Peyer's patch (tissue), 4 donors: ENCODE measurements at regions not wholly inside any gene's neighbourhood (a gene's known extent, or its start where the extent isn't known, plus 50 kb on each side); places are given as distances from the start of the nearest gene placed in this dataset.

Source experiments
- DNase-seq, 3 donors: peaks; one replicate each; pipeline ENCODE4 v3.0.0-alpha.2; 2017 to 2019
- H3K27ac ChIP-seq, 4 donors: fragments of 200-600 bp; sonication (generic); one replicate each; pipeline ENCODE4 v1.5.1; 2016 to 2019
- H3K27me3 ChIP-seq, 2 donors: fragments of 200-600 bp; sonication (generic); one replicate each; pipeline ENCODE4 v1.5.1; 2019
- H3K36me3 ChIP-seq, 3 donors: fragments of 200-600 bp; sonication (generic); one replicate each; pipeline ENCODE4 v1.5.1; 2016 to 2019
- H3K4me1 ChIP-seq, 4 donors: fragments of 200-600 bp; sonication (generic); one replicate each; pipeline ENCODE4 v1.5.1; 2016 to 2019
- H3K4me3 ChIP-seq, 4 donors: fragments of 200-600 bp; sonication (generic); 1 replicate in 3 of 4; 2 replicates in 1 of 4; pipeline ENCODE4 v1.5.1; 2016 to 2019; ENCODE audit warnings: mild to moderate bottlenecking in 1 of 4
- H3K9me3 ChIP-seq, 4 donors: fragments of 200-600 bp; sonication (generic); one replicate each; pipeline ENCODE4 v1.5.1; 2016 to 2019; ENCODE audit warnings: mild to moderate bottlenecking in 1 of 4
- CTCF ChIP-seq, 6 experiments: fragments of 450-650 bp in 4 of 6; fragments of 200-600 bp in 2 of 6; sonication (generic) in 1 of 6; IDR thresholded peaks; one replicate each; pipeline ENCODE4 v1.5.1; 2017 to 2019; ENCODE audit warnings: antibody characterized with exemption in 6 of 6, mild to moderate bottlenecking in 3 of 6, moderate library complexity in 1 of 6
- POLR2A ChIP-seq, 2 donors: fragments of 450-650 bp; IDR thresholded peaks; one replicate each; pipeline ENCODE4 v1.5.1; 2017; ENCODE audit warnings: antibody characterized with exemption in 2 of 2, mild to moderate bottlenecking in 2 of 2, moderate library complexity in 2 of 2

GRCh38 chr14:100399052-100399849 is 76.1 kb downstream of the SLC25A47 start:
- no peaks in the 10 kb centered on the region for H3K27me3 ChIP-seq
- peaks cover 0 to 36% (median 0%) of the 10 kb centered on the region in 4 donors for H3K4me1 ChIP-seq
- H3K36me3 ChIP-seq = no peaks in the 10 kb centered on the region
- DNase-seq = no peak
- H3K27ac ChIP-seq = peak overlapping the region in 2 of 4 donors; percentile 34 to 73
- H3K4me3 ChIP-seq = no peak overlapping the region
- TF ChIP-seq POLR2A (IDR thresholded peaks at IDR 0.05) = no peak
- TF ChIP-seq CTCF (IDR thresholded peaks at IDR 0.05) = no peak
- H3K9me3 ChIP-seq = no peaks in the 10 kb centered on the region

- peaks cover 0 to 40% (median 0%) of the 10 kb centered on the region in 4 donors for H3K4me1 ChIP-seq
- H3K9me3 ChIP-seq = no peaks in the 10 kb centered on the region
- no peaks in the 10 kb centered on the region for H3K36me3 ChIP-seq
- no peaks in the 10 kb centered on the region for H3K27me3 ChIP-seq
- DNase-seq = peak in 1 of 3 donors; percentile 58
- TF ChIP-seq POLR2A (IDR thresholded peaks at IDR 0.05) (no peak), CTCF (IDR thresholded peaks at IDR 0.05) (no peak)
- peak overlapping the region in 1 of 4 donors; percentile 20 for H3K27ac ChIP-seq
- H3K4me3 ChIP-seq = no peak overlapping the region
Observed at GRCh38 chr14:100400115-100400514, 77.0 kb downstream of the SLC25A47 start.

GRCh38 chr14:100401031-100401692 is 78.0 kb downstream of the SLC25A47 start:
- H3K4me1 ChIP-seq = peaks cover 0 to 50% (median 0%) of the 10 kb centered on the region in 4 donors
- H3K9me3 ChIP-seq = no peaks in the 10 kb centered on the region
- peak in 1 of 3 donors; percentile 37 for DNase-seq
- H3K4me3 ChIP-seq = no peak overlapping the region
- TF ChIP-seq POLR2A (IDR thresholded peaks at IDR 0.05) = no peak
- H3K27ac ChIP-seq = no peak overlapping the region
- no peaks in the 10 kb centered on the region for H3K27me3 ChIP-seq
- no peaks in the 10 kb centered on the region for H3K36me3 ChIP-seq

GRCh38 chr14:100401792-100402191 is 78.7 kb downstream of the SLC25A47 start:
- Histone ChIP-seq H3K36me3 (no peaks in the 10 kb centered on the region), H3K27me3 (no peaks in the 10 kb centered on the region), H3K4me3 (no peak overlapping the region), H3K9me3 (no peaks in the 10 kb centered on the region), H3K4me1 (peaks cover 0 to 56% (median 0%) of the 10 kb centered on the region in 4 donors), H3K27ac (no peak overlapping the region)
- TF ChIP-seq POLR2A (IDR thresholded peaks at IDR 0.05) (no peak), CTCF (IDR thresholded peaks at IDR 0.05) (no peak)
- no peak for DNase-seq

GRCh38 chr14:100402631-100403030 is 79.5 kb downstream of the SLC25A47 start:
- peaks cover 0 to 62% (median 0%) of the 10 kb centered on the region in 4 donors for H3K4me1 ChIP-seq
- H3K9me3 ChIP-seq = no peaks in the 10 kb centered on the region
- H3K27me3 ChIP-seq = no peaks in the 10 kb centered on the region
- TF ChIP-seq CTCF (IDR thresholded peaks at IDR 0.05) = no peak
- TF ChIP-seq POLR2A (IDR thresholded peaks at IDR 0.05) = no peak
- H3K36me3 ChIP-seq = no peaks in the 10 kb centered on the region
- DNase-seq = peak in 1 of 3 donors; percentile 33
- no peak overlapping the region for H3K27ac ChIP-seq
- no peak overlapping the region for H3K4me3 ChIP-seq

GRCh38 chr14:100403105-100403504 is 80.0 kb downstream of the SLC25A47 start:
- DNase-seq = no peak
- no peaks in the 10 kb centered on the region for H3K9me3 ChIP-seq
- H3K4me1 ChIP-seq = peaks cover 0 to 63% (median 0%) of the 10 kb centered on the region in 4 donors
- H3K36me3 ChIP-seq = no peaks in the 10 kb centered on the region
- H3K4me3 ChIP-seq = no peak overlapping the region
- H3K27ac ChIP-seq = peak overlapping the region in 2 of 4 donors; percentile 47 to 75
- H3K27me3 ChIP-seq = no peaks in the 10 kb centered on the region
- TF ChIP-seq CTCF (IDR thresholded peaks at IDR 0.05) = no peak
- TF ChIP-seq POLR2A (IDR thresholded peaks at IDR 0.05) = no peak
